GM23248 (cell line): ENCODE measurements at regions not wholly inside any gene's neighbourhood (a gene's known extent, or its start where the extent isn't known, plus 50 kb on each side); places are given as distances from the start of the nearest gene placed in this dataset.

Source experiments
- DNase-seq: peaks from one replicate; pipeline ENCODE4 v3.0.0-alpha.2; 2015
- H2AFZ ChIP-seq: fragments of 200-600 bp; sonication (generic); 2 replicates; pipeline ENCODE4 v1.6.1; 2016; ENCODE audit warnings: antibody characterized with exemption
- H3F3A ChIP-seq: fragments of 200-600 bp; sonication (generic); 2 replicates; pipeline ENCODE4 v1.6.1; 2016; ENCODE audit warnings: mild to moderate bottlenecking, antibody characterized with exemption, mixed run types; ENCODE audit not compliant: insufficient read depth
- H3K27ac ChIP-seq: fragments of 200-600 bp; sonication (generic); 2 replicates; pipeline ENCODE4 v1.5.1; 2016; ENCODE audit warnings: mild to moderate bottlenecking
- H3K27me3 ChIP-seq: fragments of 200-600 bp; sonication (generic); replicated peaks from 2 replicates; pipeline ENCODE4 v1.6.1; 2016; ENCODE audit warnings: mild to moderate bottlenecking; ENCODE audit not compliant: insufficient read depth
- H3K36me3 ChIP-seq: fragments of 200-600 bp; sonication (generic); 2 replicates; pipeline ENCODE4 v1.6.1; 2016; ENCODE audit warnings: low read depth, mild to moderate bottlenecking
- H3K4me1 ChIP-seq: fragments of 200-600 bp; sonication (generic); 2 replicates; pipeline ENCODE4 v1.6.1; 2016; ENCODE audit warnings: mild to moderate bottlenecking; ENCODE audit not compliant: insufficient read depth
- H3K4me2 ChIP-seq: fragments of 200-600 bp; sonication (generic); one replicate; pipeline ENCODE4 v1.6.1; 2016; ENCODE audit warnings: mild to moderate bottlenecking; ENCODE audit not compliant: unreplicated experiment
- H3K4me3 ChIP-seq: fragments of 200-600 bp; sonication (generic); 2 replicates; pipeline ENCODE4 v1.5.1; 2016; ENCODE audit warnings: mild to moderate bottlenecking
- H3K79me2 ChIP-seq: fragments of 200-600 bp; sonication (generic); 2 replicates; pipeline ENCODE4 v1.6.1; 2016; ENCODE audit warnings: mild to moderate bottlenecking; ENCODE audit not compliant: insufficient read depth
- H3K9ac ChIP-seq: fragments of 200-600 bp; sonication (generic); 2 replicates; pipeline ENCODE4 v1.6.1; 2016; ENCODE audit warnings: mild to moderate bottlenecking
- H3K9me2 ChIP-seq: fragments of 200-600 bp; sonication (generic); 2 replicates; pipeline ENCODE4 v1.6.1; 2016; ENCODE audit warnings: mixed run types, mild to moderate bottlenecking, moderate library complexity; ENCODE audit not compliant: insufficient read depth
- H3K9me3 ChIP-seq: fragments of 200-600 bp; sonication (generic); one replicate; pipeline ENCODE4 v1.6.1; 2017; ENCODE audit warnings: low read depth
- H4K20me1 ChIP-seq: fragments of 200-600 bp; sonication (generic); 2 replicates; pipeline ENCODE4 v1.6.0; 2016; ENCODE audit not compliant: insufficient read depth
- EZH2 ChIP-seq: fragments of 200-600 bp; sonication (generic); IDR thresholded peaks from 2 replicates; pipeline ENCODE4 v1.6.1; 2018; ENCODE audit warnings: antibody characterized with exemption, mild to moderate bottlenecking; ENCODE audit not compliant: insufficient read depth, poor library complexity, severe bottlenecking
- EZH2phosphoT487 ChIP-seq: fragments of 200-600 bp; sonication (generic); IDR thresholded peaks from 2 replicates; pipeline ENCODE4 v1.6.1; 2018; ENCODE audit warnings: antibody characterized with exemption, moderate library complexity, mild to moderate bottlenecking, low read depth; ENCODE audit not compliant: insufficient read depth
- WGBS, 2 experiments: methylation state at CpG; one replicate each; pipeline ENCODE4 v1.1.6; 2015 to 2017; ENCODE audit warnings: low lambda C conversion rate in 2 of 2, low coverage in 1 of 2; ENCODE audit errors: missing lambda C conversion rate in 2 of 2; 5-methylcytosine and 5-hydroxymethylcytosine counted together
- in situ Hi-C: fragments of 300-500 bp; cut with MboI; formaldehyde crosslinking; loops from 2 replicates; pipeline ENCODE4 v1.15.0; 2020

GRCh38 chrX:151854726-151855495, 57.8 kb upstream of the MAGEA4 start:
- in situ Hi-C loops: no loop called here
- TF ChIP-seq EZH2: no peak
- no peak for TF ChIP-seq EZH2phosphoT487
- Histone ChIP-seq H4K20me1 (no peaks in the 10 kb centered on the region), H3K27ac (no peak overlapping the region), H3K9me3 (no peaks in the 10 kb centered on the region), H3K36me3 (no peaks in the 10 kb centered on the region), H3K9ac (no peak overlapping the region), H2AFZ (no peak overlapping the region), H3F3A (no peaks in the 10 kb centered on the region), H3K9me2 (no peaks in the 10 kb centered on the region), H3K4me1 (no peaks in the 10 kb centered on the region), H3K79me2 (no peaks in the 10 kb centered on the region), H3K4me2 (no peak overlapping the region), H3K27me3 (no peaks in the 10 kb centered on the region), H3K4me3 (no peak overlapping the region)
- WGBS, 2 experiments: 45 to 53% methylated on average over 4 of the region's 4 CpGs
- DNase-seq: peak; percentile 4

GRCh38 chrX:151859481-151859880, 53.2 kb upstream of the MAGEA4 start:
- Histone ChIP-seq H3F3A (no peaks in the 10 kb centered on the region), H3K4me3 (no peak overlapping the region), H3K4me1 (no peaks in the 10 kb centered on the region), H2AFZ (no peak overlapping the region), H3K9me3 (no peaks in the 10 kb centered on the region), H3K4me2 (no peak overlapping the region), H3K9me2 (no peaks in the 10 kb centered on the region), H4K20me1 (no peaks in the 10 kb centered on the region), H3K79me2 (no peaks in the 10 kb centered on the region), H3K36me3 (no peaks in the 10 kb centered on the region), H3K9ac (no peak overlapping the region), H3K27me3 (no peaks in the 10 kb centered on the region), H3K27ac (no peak overlapping the region)
- in situ Hi-C loops: no loop called here
- no peak for DNase-seq
- 90 to 100% methylated on average over 1 of the region's 1 CpG for WGBS, 2 experiments
- TF ChIP-seq EZH2phosphoT487 (no peak), EZH2 (no peak)

- no peak overlapping the region for H3K27ac ChIP-seq
- 74 to 85% methylated on average over 4 of the region's 4 CpGs for WGBS, 2 experiments
- H3K4me3 ChIP-seq: no peak overlapping the region
- no peaks in the 10 kb centered on the region for H3K27me3 ChIP-seq
- H3K4me1 ChIP-seq: no peaks in the 10 kb centered on the region
- no peaks in the 10 kb centered on the region for H3K9me3 ChIP-seq
- no peaks in the 10 kb centered on the region for H4K20me1 ChIP-seq
- in situ Hi-C loops: no loop called here
- no peak overlapping the region for H3K9ac ChIP-seq
- H2AFZ ChIP-seq: no peak overlapping the region
- H3K36me3 ChIP-seq: no peaks in the 10 kb centered on the region
- no peak overlapping the region for H3K4me2 ChIP-seq
- no peaks in the 10 kb centered on the region for H3F3A ChIP-seq
- H3K79me2 ChIP-seq: no peaks in the 10 kb centered on the region
- no peaks in the 10 kb centered on the region for H3K9me2 ChIP-seq
- no peak for DNase-seq
- TF ChIP-seq EZH2 (no peak), EZH2phosphoT487 (no peak)
Measured at GRCh38 chrX:151860827-151861226, 51.9 kb upstream of the MAGEA4 start.
